H9 (cell line): ENCODE measurements at regions not wholly inside any gene's neighbourhood (a gene's known extent, or its start where the extent isn't known, plus 50 kb on each side); places are given as distances from the start of the nearest gene placed in this dataset.

Experiments
- DNase-seq: peaks from one replicate; pipeline ENCODE4 v3.0.0-alpha.2; 2017
- H2AFZ ChIP-seq: one replicate; pipeline ENCODE4 v1.6.1; 2013; ENCODE audit warnings: mild to moderate bottlenecking, low read length, control low read depth, moderate library complexity
- H2AK5ac ChIP-seq: 2 replicates; pipeline ENCODE4 v1.6.1; 2013; ENCODE audit warnings: low read length, control low read depth, mixed read lengths; ENCODE audit not compliant: insufficient read length
- H2BK120ac ChIP-seq: one replicate; pipeline ENCODE4 v1.6.1; 2013; ENCODE audit warnings: low read depth, mild to moderate bottlenecking, low read length, control low read depth, inconsistent platforms; ENCODE audit not compliant: poor library complexity, severe bottlenecking
- H2BK12ac ChIP-seq: 2 replicates; pipeline ENCODE4 v1.6.1; 2013; ENCODE audit warnings: low read length, control low read depth, mixed read lengths, low read depth; ENCODE audit not compliant: insufficient read length
- H2BK15ac ChIP-seq: 2 replicates; pipeline ENCODE4 v1.6.1; 2013; ENCODE audit warnings: low read depth, low read length, control low read depth
- H2BK20ac ChIP-seq: one replicate; pipeline ENCODE4 v1.6.1; 2013; ENCODE audit warnings: low read depth, mild to moderate bottlenecking, low read length, control low read depth, inconsistent platforms; ENCODE audit not compliant: poor library complexity, severe bottlenecking
- H2BK5ac ChIP-seq: 2 replicates; pipeline ENCODE4 v1.6.1; 2013; ENCODE audit warnings: low read length, control low read depth, mixed read lengths; ENCODE audit not compliant: insufficient read length
- H3K14ac ChIP-seq: 2 replicates; pipeline ENCODE4 v1.6.1; 2013; ENCODE audit warnings: low read length, control low read depth; ENCODE audit not compliant: insufficient read depth
- H3K18ac ChIP-seq: 2 replicates; pipeline ENCODE4 v1.6.1; 2013; ENCODE audit warnings: low read depth, mild to moderate bottlenecking, mixed read lengths, low read length, control low read depth; ENCODE audit not compliant: insufficient read length
- H3K23ac ChIP-seq: 2 replicates; pipeline ENCODE4 v1.6.1; 2013; ENCODE audit warnings: low read length, control low read depth, mixed read lengths, low read depth; ENCODE audit not compliant: insufficient read length
- H3K23me2 ChIP-seq: 2 replicates; pipeline ENCODE4 v1.6.1; 2013; ENCODE audit warnings: low read depth, mild to moderate bottlenecking, mixed read lengths, low read length, control low read depth; ENCODE audit not compliant: insufficient read length, poor library complexity, severe bottlenecking
- H3K27ac ChIP-seq: 2 replicates; pipeline ENCODE4 v1.5.1; 2013; ENCODE audit warnings: low read length, control low read depth, mixed read lengths, low read depth; ENCODE audit not compliant: insufficient read length
- H3K27me3 ChIP-seq: 2 replicates; pipeline ENCODE4 v1.6.1; 2013; ENCODE audit warnings: low read length, control low read depth, inconsistent platforms; ENCODE audit not compliant: insufficient read depth
- H3K4ac ChIP-seq: 2 replicates; pipeline ENCODE4 v1.6.1; 2013; ENCODE audit warnings: low read depth, mild to moderate bottlenecking, control low read depth, inconsistent platforms, low read length, moderate library complexity
- H3K4me1 ChIP-seq: 2 replicates; pipeline ENCODE4 v1.6.1; 2013; ENCODE audit warnings: low read length, control low read depth, inconsistent platforms; ENCODE audit not compliant: insufficient read depth
- H3K4me2 ChIP-seq: 2 replicates; pipeline ENCODE4 v1.6.1; 2013; ENCODE audit warnings: low read length, control low read depth, mixed read lengths; ENCODE audit not compliant: insufficient read length, insufficient read depth
- H3K56ac ChIP-seq: 2 replicates; pipeline ENCODE4 v1.6.1; 2013; ENCODE audit warnings: low read depth, mild to moderate bottlenecking, mixed read lengths, low read length, control low read depth; ENCODE audit not compliant: insufficient read length
- H3K79me1 ChIP-seq: 2 replicates; pipeline ENCODE4 v1.6.1; 2013; ENCODE audit warnings: low read depth, mild to moderate bottlenecking, moderate library complexity, low read length, control low read depth, inconsistent platforms; ENCODE audit not compliant: insufficient read depth, poor library complexity, severe bottlenecking
- H3K79me2 ChIP-seq: 2 replicates; pipeline ENCODE4 v1.6.1; 2013; ENCODE audit warnings: low read length, control low read depth, inconsistent platforms; ENCODE audit not compliant: insufficient read depth
- H3K9ac ChIP-seq: 2 replicates; pipeline ENCODE4 v1.6.1; 2013; ENCODE audit warnings: low read length, control low read depth, mixed read lengths; ENCODE audit not compliant: insufficient read length; ENCODE audit errors: extremely low read depth
- H3K9me3 ChIP-seq: one replicate; pipeline ENCODE4 v1.6.1; 2013; ENCODE audit warnings: low read depth, low read length, inconsistent platforms; ENCODE audit not compliant: control insufficient read depth
- H3T11ph ChIP-seq: one replicate; pipeline ENCODE4 v1.6.1; 2013; ENCODE audit warnings: mild to moderate bottlenecking, low read length, control low read depth, inconsistent platforms
- H4K20me1 ChIP-seq: one replicate; pipeline ENCODE4 v1.6.1; 2013; ENCODE audit not compliant: control insufficient read depth, insufficient read length, insufficient read depth
- H4K5ac ChIP-seq: 2 replicates; pipeline ENCODE4 v1.6.1; 2013; ENCODE audit warnings: low read depth, mild to moderate bottlenecking, mixed read lengths, low read length, control low read depth; ENCODE audit not compliant: insufficient read length
- H4K8ac ChIP-seq: replicated peaks from 2 replicates; pipeline ENCODE4 v1.6.1; 2013; ENCODE audit warnings: low read length, control low read depth, mixed read lengths, low read depth; ENCODE audit not compliant: insufficient read length
- H4K91ac ChIP-seq: 2 replicates; pipeline ENCODE4 v1.6.1; 2013; ENCODE audit warnings: low read depth, mild to moderate bottlenecking, moderate library complexity, mixed read lengths, low read length, control low read depth; ENCODE audit not compliant: insufficient read length
- H3K27ac Mint-ChIP-seq, 3 experiments: 2 replicates in 2 of 3; 3 replicates in 1 of 3; pipeline ENCODE4 v1.8.0; 2020 to 2021; ENCODE audit warnings: mixed read lengths in 3 of 3, mild to moderate bottlenecking in 1 of 3, moderate library complexity in 1 of 3
- H3K27me3 Mint-ChIP-seq: 2 replicates; pipeline ENCODE4 v1.8.0; 2021; ENCODE audit warnings: low read depth, mild to moderate bottlenecking, moderate library complexity, mixed read lengths
- H3K36me3 Mint-ChIP-seq, 3 experiments: 2 replicates in 2 of 3; 3 replicates in 1 of 3; pipeline ENCODE4 v1.8.0; 2020 to 2021; ENCODE audit warnings: low read depth in 3 of 3, mixed read lengths in 3 of 3; ENCODE audit not compliant: insufficient read depth in 1 of 3
- H3K4me1 Mint-ChIP-seq, 2 experiments: 2 replicates each; pipeline ENCODE4 v1.8.0; 2020; ENCODE audit warnings: mixed read lengths in 2 of 2
- H3K4me3 Mint-ChIP-seq, 2 experiments: 2 replicates in 1 of 2; 3 replicates in 1 of 2; pipeline ENCODE4 v1.8.0; 2020 to 2021; ENCODE audit warnings: mild to moderate bottlenecking in 2 of 2, mixed read lengths in 2 of 2, moderate library complexity in 1 of 2
- H3K9me3 Mint-ChIP-seq, 2 experiments: 2 replicates in 1 of 2; 3 replicates in 1 of 2; pipeline ENCODE4 v1.8.0; 2020; ENCODE audit warnings: mild to moderate bottlenecking in 2 of 2, mixed read lengths in 2 of 2, moderate library complexity in 1 of 2
- WGBS: extraction: QIAGEN DNeasy Blood & Tissue Kit; methylation state at CpG from one replicate; pipeline ENCODE4 v1.1.7; 2013; ENCODE audit warnings: missing lambda C conversion rate, low lambda C conversion rate, mixed read lengths; ENCODE audit not compliant: insufficient read length; ENCODE audit errors: extremely low coverage; 5-methylcytosine and 5-hydroxymethylcytosine counted together
- TF ChIP-seq, protein P1 (sequence below): fragments of 200-600 bp; sonication (generic); conservative IDR thresholded peaks from 3 replicates; pipeline ENCODE4 v1.8.0; 2021; ENCODE audit warnings: antibody characterized with exemption, mild to moderate bottlenecking

DNA sequence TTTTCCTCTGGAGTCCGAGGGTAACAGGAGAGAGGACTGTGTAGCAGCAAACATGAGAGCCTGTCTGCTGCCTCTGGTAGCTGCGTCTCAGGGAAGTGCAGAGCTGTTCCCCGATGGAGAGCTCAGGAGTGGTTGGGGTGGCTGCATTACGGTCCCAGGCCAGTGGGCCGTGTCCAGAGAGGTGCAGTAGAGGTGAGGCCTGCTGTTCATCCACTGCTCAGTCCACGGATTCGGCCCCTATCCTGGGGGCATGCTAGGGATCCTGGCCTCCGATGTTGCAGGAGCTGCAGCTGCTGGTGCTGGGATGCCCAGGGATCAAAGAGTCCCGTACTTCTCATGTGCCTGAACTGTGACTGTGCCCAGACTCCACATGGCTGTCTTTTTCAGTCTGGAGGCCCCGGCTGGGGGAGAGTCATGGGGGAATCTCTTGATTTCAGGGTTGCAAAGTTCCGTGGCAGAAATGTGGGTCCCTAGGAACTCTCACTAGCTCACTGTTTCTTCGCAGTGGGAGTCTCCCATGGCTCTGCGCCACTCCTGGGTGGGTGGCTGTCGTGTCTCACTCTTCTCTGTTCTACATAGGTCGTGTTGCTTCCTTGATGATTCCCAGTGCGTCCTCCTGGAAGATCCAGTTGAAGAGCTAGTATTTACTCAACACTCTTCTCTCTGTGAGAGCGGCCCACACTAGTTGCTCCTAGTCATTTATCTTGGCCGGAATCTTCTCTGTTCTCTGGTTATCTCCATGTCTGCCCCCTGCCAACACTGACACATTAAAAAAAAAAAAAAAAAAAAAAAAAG, 109.5 kb upstream of the CENPE start:
- Histone ChIP-seq H2BK120ac (no peak overlapping the region), H3K4ac (no peak overlapping the region), H2BK20ac (no peak overlapping the region), H3K79me2 (peaks cover 2% of the 10 kb centered on the region; the same call in 1 of the 2 replicates), H3T11ph (no peak overlapping the region), H3K4me2 (no peak overlapping the region), H4K8ac (no peak overlapping the region), H3K23me2 (no peaks in the 10 kb centered on the region), H3K9ac (no peak overlapping the region), H3K9me3 (no peaks in the 10 kb centered on the region), H3K23ac (no peak overlapping the region), H2AK5ac (no peak overlapping the region), H3K4me1 (peaks cover 3% of the 10 kb centered on the region; the same call in 1 of the 2 replicates), H3K18ac (no peak overlapping the region), H3K56ac (no peak overlapping the region), H3K79me1 (no peaks in the 10 kb centered on the region), H2BK12ac (no peak overlapping the region), H2BK15ac (no peak overlapping the region), H4K20me1 (no peaks in the 10 kb centered on the region), H3K27ac (no peak overlapping the region), H3K27me3 (no peaks in the 10 kb centered on the region), H4K91ac (no peak overlapping the region), H2AFZ (no peak overlapping the region), H3K14ac (peak overlapping the region; percentile 16; the same call in 1 of the 2 replicates), H4K5ac (no peak overlapping the region), H2BK5ac (no peak overlapping the region)
- Mint-ChIP-seq H3K4me3 (no peak overlapping the region), H3K27ac (peak overlapping the region in 1 of 3 experiments; percentile 35; a peak in 2 of 7 replicates), H3K27me3 (no peaks in the 10 kb centered on the region), H3K9me3 (peaks cover 0 to 5% of the 10 kb centered on the region in 2 experiments; a peak in 2 of 5 replicates), H3K4me1 (peaks cover 28 to 39% of the 10 kb centered on the region in 2 experiments), H3K36me3 (peaks cover 0 to 5% (median 0%) of the 10 kb centered on the region in 3 experiments; a peak in 3 of 7 replicates)
- DNase-seq, result no peak
- TF ChIP-seq, protein P1, sequence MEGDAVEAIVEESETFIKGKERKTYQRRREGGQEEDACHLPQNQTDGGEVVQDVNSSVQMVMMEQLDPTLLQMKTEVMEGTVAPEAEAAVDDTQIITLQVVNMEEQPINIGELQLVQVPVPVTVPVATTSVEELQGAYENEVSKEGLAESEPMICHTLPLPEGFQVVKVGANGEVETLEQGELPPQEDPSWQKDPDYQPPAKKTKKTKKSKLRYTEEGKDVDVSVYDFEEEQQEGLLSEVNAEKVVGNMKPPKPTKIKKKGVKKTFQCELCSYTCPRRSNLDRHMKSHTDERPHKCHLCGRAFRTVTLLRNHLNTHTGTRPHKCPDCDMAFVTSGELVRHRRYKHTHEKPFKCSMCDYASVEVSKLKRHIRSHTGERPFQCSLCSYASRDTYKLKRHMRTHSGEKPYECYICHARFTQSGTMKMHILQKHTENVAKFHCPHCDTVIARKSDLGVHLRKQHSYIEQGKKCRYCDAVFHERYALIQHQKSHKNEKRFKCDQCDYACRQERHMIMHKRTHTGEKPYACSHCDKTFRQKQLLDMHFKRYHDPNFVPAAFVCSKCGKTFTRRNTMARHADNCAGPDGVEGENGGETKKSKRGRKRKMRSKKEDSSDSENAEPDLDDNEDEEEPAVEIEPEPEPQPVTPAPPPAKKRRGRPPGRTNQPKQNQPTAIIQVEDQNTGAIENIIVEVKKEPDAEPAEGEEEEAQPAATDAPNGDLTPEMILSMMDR, result no peak
- no CpG with 5 or more reads among the region's 18 CpGs for WGBS
